HG02852 (cell line): ENCODE measurements at regions not wholly inside any gene's neighbourhood (a gene's known extent, or its start where the extent isn't known, plus 50 kb on each side); places are given as distances from the start of the nearest gene placed in this dataset.

Source experiments
- ATAC-seq: cut with Tn5 transposase; IDR thresholded peaks from one replicate; pipeline ENCODE4 v1.9.1; 2021; ENCODE audit warnings: mild to moderate bottlenecking, moderate library complexity; ENCODE audit not compliant: unreplicated experiment

DNA sequence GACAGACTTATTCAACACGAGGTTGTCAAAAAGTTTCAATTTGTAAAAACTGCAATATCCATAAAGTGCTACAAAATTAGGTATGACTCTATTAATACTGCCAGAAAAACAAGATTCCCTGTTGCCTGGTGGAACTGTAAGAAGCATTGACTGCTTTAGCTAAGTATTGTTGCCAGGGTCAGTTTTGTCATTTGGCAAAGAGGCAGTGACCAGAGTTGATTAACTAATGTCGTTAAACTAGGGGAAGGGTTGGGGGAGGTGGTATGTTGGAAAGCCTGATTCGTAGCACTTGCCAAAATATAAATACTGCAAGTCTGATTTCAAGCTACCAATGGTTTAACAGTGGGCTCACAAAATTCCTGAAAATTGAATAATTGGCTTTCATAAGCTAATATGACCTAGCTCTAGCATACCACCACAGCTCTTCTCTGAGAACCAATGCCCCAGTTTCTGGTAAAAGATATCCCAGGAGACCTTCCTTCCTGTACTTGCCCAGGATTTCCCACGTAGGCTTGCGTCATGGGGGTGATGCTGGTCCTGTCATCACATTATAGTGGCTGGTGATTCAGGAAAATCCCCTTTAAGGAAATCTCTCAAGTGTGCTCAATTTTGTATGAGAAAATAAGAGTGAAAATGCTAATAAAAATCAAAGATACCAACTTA is 266.4 kb upstream of the TBC1D5 start:
- no peak for ATAC-seq

DNA sequence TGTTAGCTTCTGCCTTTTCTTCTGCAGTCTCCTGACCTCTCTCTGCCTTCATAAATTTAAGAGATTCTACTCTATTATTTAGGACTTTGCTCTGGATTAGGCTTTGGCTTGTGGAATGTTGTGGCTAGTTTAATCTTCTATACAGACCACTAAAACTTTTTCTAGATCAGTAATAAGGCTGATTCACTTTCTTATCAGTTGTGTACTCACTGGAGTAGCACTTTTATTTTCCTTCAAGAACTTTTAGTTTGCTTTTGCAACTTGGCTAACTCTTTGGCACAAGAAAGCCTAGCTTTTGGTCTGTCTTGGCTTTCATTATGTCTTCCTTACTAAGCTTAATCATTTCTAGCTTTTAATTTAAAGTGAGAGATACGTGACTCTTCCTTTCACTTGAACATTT is 265.5 kb upstream of the TBC1D5 start:
- no peak for ATAC-seq

DNA sequence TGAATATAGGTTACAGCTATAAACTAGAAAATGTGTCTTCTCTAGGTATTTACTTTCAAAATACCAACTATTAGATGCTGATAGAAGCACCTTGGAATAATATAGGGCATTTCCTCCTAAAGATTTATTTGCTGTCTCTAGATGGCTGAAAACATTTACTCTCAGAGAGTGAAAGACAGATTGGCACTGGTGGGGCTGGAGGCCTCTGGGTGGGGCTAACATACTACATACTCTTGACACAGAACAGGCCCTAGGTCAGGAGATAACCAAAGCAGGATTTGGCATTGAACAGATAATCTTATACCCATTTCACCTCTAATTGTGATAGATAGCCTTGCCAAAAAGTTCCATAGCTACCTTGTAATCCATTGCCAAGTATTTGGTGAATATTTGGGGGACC is 253.3 kb upstream of the TBC1D5 start:
- ATAC-seq: no peak

DNA sequence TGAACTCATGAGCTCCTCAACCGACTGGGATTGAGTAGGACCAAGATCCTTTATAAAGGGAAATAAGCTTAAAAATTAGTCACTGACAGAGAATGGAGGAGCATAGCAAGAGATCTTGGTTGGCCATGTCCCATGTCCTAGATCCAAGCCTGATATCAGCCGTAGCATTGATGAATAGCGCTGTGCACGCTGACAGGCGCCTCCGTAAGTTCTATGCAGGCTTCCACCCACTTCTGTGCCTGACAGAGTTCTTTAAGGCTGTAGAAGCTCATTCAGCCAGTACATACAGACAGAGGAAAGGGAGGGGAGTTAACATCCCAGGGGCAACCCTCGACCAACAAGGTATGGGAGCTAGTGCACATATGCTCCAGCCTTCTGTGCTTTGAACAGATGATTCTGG is 251.7 kb upstream of the TBC1D5 start:
- no peak for ATAC-seq

GRCh38 chr3:17990390-17990789 is 248.0 kb upstream of the TBC1D5 start:
- ATAC-seq: no peak

DNA sequence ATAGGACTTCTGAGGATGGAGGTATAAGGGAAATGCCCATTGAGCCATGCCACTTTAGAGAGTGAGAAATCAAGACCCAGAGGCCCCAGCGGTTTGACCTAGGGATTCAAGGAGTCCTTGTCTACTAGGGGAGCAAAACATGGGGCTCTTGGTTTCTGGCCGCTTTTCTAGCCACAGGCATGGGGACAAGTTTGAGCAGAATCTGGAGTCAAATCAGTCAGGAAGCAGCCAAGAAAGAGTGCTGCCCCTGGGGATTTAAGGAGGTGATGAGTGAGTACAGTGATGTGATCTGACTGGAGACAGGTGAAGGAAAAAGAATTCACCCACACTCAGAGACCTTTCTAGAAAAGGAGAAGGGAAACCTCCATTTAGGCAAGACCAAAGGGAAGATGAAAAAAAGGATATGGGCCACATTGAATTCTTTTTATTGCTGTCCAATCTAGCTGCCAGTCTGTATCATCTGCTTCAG is 244.0 kb upstream of the TBC1D5 start:
- ATAC-seq: no peak

DNA sequence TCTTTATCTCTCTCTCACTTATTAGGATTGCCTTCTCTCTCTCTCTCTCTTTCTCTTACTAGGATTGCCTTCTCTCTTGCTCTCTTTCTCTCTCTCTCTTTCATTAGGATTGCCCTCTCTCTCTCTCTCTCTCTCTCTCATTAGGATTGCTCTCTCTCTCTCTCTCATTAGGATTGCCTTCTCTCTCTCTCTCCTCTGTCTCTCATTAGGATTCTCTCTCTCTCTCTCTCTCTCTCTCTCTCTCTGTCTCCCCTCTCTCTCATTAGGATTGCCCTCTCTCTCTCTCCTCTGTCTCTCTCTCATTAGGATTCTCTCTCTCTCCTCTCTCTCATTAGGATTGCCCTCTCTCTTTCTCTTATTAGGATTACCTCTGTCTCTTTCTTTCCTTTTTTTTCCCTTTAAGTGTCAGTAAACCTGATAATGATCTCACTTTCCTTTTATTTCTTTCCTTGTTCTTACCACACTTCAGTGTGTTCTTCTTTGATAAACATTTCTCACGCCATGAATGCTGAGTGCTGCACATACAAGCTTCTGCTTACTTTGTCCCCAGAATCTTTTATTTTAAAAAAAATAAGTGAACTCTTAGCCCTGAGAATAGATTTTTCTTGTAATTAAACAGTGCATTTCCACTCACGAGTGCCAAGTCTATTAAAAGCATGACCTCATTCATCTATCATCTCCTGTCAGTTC is 243.4 kb upstream of the TBC1D5 start:
- no peak for ATAC-seq

GRCh38 chr3:17983106-17983505 is 240.7 kb upstream of the TBC1D5 start:
- no peak for ATAC-seq

DNA sequence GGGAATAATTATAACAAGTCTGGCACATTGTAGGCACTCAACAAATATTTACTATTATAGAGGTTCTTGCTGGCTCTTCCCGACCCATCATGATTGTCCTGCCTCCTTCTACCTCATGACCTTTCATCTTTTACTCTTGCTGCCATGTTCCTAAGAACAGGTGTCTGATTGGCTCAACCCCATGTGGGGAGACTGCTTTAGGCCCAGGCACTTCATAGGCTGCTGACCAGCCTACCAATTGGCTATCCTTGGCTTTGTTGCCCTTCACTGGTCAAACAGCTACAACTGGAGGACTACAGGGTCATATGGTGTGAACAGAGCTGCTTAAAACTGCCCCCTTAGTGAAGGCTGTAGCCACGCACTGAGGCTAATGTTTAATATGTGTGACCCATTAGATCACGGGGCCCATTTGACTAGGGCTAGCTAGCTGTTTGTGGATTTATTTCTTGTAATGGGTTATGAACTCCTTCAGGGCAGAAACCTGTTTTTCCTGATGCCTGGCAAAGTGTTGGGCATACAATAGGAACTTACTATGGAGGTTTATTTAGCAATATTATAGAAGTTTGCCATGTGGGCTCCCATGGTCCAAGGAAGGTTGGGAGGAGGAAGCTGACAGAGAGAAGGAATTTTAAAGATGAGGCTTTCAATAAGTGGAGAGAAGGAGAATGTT is 239.9 kb upstream of the TBC1D5 start:
- no peak for ATAC-seq

GRCh38 chr3:17980863-17981262 is 238.4 kb upstream of the TBC1D5 start:
- no peak for ATAC-seq

DNA sequence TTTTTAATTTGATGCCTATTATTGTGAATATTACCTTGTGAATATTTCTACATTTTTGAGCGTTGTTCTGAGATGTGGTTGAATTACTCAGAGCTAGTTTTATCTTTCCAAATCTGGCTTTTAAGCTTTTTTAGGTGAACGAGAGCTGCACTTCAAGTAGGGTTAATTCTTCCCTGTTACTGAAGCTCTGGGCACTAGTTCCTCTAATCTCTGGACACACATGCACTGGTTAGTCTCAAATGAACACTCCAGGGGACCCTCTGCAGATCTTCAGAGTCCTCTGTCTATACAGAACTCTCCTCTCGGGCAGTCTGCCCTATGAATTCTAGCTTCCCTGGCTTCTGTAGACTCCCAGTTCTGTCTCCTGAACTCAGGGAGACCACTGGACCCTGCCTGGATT is 237.5 kb upstream of the TBC1D5 start:
- ATAC-seq: no peak

GRCh38 chr3:17979252-17979651 is 236.8 kb upstream of the TBC1D5 start:
- no peak for ATAC-seq

DNA sequence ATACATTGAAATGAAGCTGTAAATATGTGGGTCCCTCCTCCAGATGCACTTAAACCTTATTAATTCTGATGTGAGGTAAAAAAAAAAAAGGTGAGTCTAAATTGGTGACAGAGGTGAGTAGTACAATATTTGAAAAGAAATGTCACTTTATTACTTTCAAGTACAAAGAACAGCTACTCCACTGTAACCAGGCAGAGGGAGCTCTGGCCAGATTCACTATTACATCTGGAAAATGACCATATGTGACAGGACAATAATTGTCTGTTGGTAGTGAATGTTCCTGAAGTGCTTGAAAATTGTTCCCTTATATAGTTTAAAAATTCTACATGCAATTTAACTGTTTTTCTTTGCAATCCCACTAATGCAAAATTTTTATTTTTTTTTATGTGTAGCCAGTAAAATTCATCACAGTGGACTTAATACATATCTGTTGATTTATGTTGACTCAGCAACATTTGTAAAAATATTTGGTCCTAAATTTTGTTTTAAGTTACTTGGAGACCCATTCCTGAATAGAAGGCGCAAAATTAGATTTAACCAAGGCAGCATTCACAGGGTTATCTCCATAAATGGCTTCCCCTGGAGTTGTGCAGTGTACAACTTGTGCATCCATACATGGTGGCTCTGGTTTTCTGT is 231.9 kb upstream of the TBC1D5 start:
- no peak for ATAC-seq

DNA sequence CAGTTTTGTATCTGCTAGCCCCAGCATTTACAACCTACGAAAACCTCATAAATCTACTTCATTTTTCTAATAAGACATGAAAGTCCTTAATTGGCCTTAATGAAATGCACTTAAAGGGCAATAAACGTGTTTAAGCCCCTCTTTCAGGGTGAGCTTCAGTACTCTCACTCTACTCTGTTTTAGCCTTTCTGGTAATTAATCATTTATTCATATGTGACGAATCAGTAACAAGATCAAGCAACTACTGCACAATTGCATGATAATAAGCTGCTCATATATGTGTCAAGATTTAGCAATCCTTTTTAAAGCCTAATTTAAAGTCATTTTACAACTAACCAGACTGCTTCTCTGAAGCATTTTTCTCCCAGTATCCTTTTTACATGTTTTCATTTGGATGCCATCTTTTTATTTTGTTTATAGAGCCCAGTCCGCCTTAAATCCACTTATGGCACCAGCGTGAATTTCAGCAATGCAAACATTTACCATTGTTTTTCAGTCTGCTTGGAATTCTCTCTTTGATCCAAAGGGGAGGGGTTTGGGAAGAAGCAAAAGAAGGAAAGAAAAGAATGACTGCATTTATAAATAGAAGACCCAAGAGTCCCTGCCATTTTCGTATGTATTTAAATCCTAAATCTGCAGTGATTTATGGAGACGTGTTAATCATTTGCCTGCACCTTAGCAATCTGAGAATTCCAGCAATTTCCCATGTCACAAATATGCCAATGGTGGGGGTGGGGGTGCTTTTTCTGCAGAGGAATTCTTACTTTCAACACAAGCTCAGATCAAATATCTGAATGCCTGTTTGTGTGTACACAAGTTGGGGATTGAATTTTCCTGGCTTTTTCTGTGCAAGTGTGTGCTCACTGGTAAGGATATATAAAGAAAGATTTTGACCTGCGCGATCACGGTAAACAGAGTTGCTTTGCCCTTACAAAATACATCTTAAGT is 230.8 kb upstream of the TBC1D5 start:
- ATAC-seq: no peak

DNA sequence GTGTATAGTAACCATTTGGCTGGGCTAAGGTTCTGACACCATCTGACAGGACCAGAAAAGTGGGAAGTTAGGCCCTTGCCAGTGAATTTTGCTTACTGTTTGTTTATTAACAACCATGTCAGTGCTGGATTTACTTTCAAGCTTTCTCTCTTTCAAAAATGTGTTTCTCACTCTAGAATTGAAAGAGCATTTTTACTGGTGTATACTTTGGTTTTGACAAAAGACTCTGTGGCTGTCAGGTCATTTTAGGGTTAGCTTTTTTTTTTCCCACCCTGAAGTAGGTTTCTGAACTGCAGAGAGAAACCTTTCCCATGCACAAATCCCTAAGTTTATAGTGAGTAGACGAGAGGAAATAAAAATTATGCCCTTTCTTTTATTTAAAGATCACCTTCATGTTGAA is 230.0 kb upstream of the TBC1D5 start:
- no peak for ATAC-seq

DNA sequence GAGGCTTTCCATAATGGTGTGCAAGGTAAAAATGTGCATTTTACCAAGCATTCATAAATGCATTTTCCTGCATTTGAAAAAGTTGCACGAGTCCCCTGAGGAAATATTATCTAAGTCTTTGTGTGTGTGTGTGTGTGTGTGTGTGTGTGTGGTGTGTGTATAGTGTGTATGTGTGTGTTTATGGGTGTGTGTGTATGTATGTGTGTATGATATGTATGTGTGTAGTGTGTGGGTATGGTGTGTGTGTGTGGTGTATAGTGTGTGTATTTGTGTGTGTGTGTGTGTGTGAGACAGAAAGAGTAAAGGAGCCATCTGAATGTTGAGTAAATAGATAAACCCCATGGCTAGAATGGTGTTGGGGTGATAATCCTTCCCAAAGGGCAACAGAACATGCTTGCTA is 229.6 kb upstream of the TBC1D5 start:
- no peak for ATAC-seq

DNA sequence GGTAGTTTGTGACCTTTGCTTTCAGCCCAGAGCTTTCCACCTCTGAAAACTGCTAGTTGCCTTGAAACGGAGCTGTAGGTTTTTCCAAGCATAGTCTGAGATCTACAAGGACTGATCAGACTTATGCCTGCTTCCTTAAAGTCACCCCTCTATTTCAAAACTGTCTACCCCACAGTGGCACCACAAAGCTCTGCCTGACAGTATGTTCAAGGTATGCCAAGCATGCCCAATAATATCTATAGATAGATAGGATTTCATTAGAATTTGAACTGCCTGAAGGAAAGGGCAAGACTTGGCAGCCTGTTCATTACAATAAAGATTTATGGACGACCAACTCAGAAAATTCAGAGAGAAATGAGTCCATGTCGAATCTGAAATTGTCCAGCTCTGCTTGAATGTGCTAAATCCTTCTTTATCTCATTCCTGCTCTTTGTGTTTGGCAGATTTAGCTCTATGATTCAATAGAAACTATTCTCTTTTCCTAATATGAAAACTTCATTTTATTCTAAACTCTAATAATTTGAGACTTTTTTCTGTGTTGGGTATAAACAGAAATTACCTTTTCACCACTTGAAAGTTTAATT is 227.6 kb upstream of the TBC1D5 start:
- ATAC-seq: no peak

- ATAC-seq: no peak
Observed at GRCh38 chr3:17969244-17969643, 226.8 kb upstream of the TBC1D5 start.

DNA sequence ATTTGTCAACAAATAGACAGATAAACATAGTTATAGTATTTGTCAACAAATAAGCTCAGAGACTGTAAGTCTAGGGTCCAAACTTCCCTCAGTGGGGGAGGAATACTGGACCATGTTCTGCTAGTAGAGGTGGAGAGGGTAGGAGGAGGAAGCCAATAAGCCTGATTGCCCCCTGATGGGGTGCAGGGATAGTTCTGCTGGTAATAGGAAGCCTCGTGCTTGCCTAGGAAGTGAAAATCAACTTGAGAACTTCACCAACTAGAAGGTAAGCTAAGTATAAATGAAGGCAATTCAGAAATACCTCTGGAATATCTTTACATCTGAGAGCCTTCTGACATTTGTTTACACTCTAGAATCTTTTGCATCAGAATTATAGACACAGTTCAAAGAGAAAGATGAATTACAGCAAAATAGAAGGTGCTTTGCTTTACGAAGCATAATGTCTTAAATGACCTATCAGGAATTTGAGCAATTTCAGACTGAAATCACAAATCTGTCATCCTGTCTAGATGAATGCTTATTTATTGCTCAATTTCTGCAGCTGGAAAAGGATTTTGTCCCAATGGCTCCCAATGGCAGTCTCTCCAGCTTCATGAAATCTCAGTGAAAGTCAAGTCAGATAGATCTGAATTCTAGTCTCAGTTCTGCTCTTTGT is 225.6 kb upstream of the TBC1D5 start:
- ATAC-seq: no peak

GRCh38 chr3:17967111-17967510 is 224.7 kb upstream of the TBC1D5 start:
- no peak for ATAC-seq
